ENCODE measurements at regions not wholly inside any gene's neighbourhood (a gene's known extent, or its start where the extent isn't known, plus 50 kb on each side); places are given as distances from the start of the nearest gene placed in this dataset.

GRCh38 chr1:43073490-43074230, 98.4 kb downstream of the EBNA1BP2 start:
- Mint-ChIP-seq H3K27me3 (ENCODE audit: low read depth) (no peaks in the 10 kb centered on the region), H3K9me3 (no peaks in the 10 kb centered on the region), H3K36me3 (ENCODE audit: low read depth) (no peaks in the 10 kb centered on the region), H3K4me1 (ENCODE audit: low read depth) (peaks cover 4% of the 10 kb centered on the region), H3K4me3 (no peak overlapping the region), H3K27ac (peak overlapping the region; percentile 28)
- intact Hi-C loops (cut with micrococcal nuclease), result loop anchor here (1.0 to 10.0 kb wide), 6 partner anchors 142 to 495 kb away; no protein-coding TSS in a partner anchor
- peak; percentile 87 for DNase-seq
- CTCF ChIA-PET, result interaction anchor here (0.5 to 11.1 kb wide), 56 partner anchors 8 to 1854 kb away, joined by 3 to 441 read pairs (median 4); partner anchors contain the start of genes C1orf50, P3H1, SLC2A1 and ZNF691

GRCh38 chr1:43072314-43072713, 99.8 kb downstream of the EBNA1BP2 start:
- Mint-ChIP-seq H3K36me3 (ENCODE audit: low read depth) (no peaks in the 10 kb centered on the region), H3K4me1 (ENCODE audit: low read depth) (peaks cover 11% of the 10 kb centered on the region), H3K27ac (no peak overlapping the region), H3K27me3 (ENCODE audit: low read depth) (no peaks in the 10 kb centered on the region), H3K9me3 (no peaks in the 10 kb centered on the region), H3K4me3 (no peak overlapping the region)
- intact Hi-C loops (cut with micrococcal nuclease), result loop anchor here (2.0 to 10.0 kb wide), 2 partner anchors 342 to 494 kb away; no protein-coding TSS in a partner anchor
- no peak for DNase-seq
- CTCF ChIA-PET, result interaction anchor here (0.7 to 11.1 kb wide), 11 partner anchors 23 to 731 kb away, joined by 3 to 441 read pairs (median 6); no protein-coding TSS in a partner anchor

- no peaks in the 10 kb centered on the region for H3K27me3 Mint-ChIP-seq (ENCODE audit: low read depth)
Measured at GRCh38 chr1:43071241-43071640, 100.8 kb downstream of the EBNA1BP2 start.

GRCh38 chr1:43069461-43070050, 102.5 kb downstream of the EBNA1BP2 start:
- Mint-ChIP-seq H3K4me1 (ENCODE audit: low read depth) (peaks cover 11% of the 10 kb centered on the region), H3K27me3 (ENCODE audit: low read depth) (no peaks in the 10 kb centered on the region), H3K36me3 (ENCODE audit: low read depth) (no peaks in the 10 kb centered on the region), H3K4me3 (no peak overlapping the region), H3K27ac (no peak overlapping the region), H3K9me3 (no peaks in the 10 kb centered on the region)
- DNase-seq, result no peak
- CTCF ChIA-PET, result interaction anchor here (11.1 kb wide), 1 partner anchor 151 kb away, joined by 441 read pairs; no protein-coding TSS in a partner anchor
- intact Hi-C loops (cut with micrococcal nuclease), result loop anchor here (10.0 kb wide), 1 partner anchor 345 kb away; no protein-coding TSS in a partner anchor

More at GRCh38 chr1:43071241-43071640, 100.8 kb downstream of the EBNA1BP2 start:
- DNase-seq, result no peak
- intact Hi-C loops (cut with micrococcal nuclease), result loop anchor here (10.0 kb wide), 1 partner anchor 344 kb away; no protein-coding TSS in a partner anchor
- H3K4me3 Mint-ChIP-seq, result no peak overlapping the region
- H3K27ac Mint-ChIP-seq, result no peak overlapping the region
- peaks cover 11% of the 10 kb centered on the region for H3K4me1 Mint-ChIP-seq (ENCODE audit: low read depth)
- no peaks in the 10 kb centered on the region for H3K36me3 Mint-ChIP-seq (ENCODE audit: low read depth)
- no peaks in the 10 kb centered on the region for H3K9me3 Mint-ChIP-seq
- CTCF ChIA-PET, result interaction anchor here (1.5 to 11.1 kb wide), 3 partner anchors 22 to 223 kb away, joined by 3 to 441 read pairs (median 6); no protein-coding TSS in a partner anchor

- Mint-ChIP-seq H3K4me3 (no peak overlapping the region), H3K9me3 (no peaks in the 10 kb centered on the region), H3K36me3 (ENCODE audit: low read depth) (no peaks in the 10 kb centered on the region), H3K4me1 (ENCODE audit: low read depth) (peaks cover 11% of the 10 kb centered on the region), H3K27me3 (ENCODE audit: low read depth) (no peaks in the 10 kb centered on the region), H3K27ac (no peak overlapping the region)
- CTCF ChIA-PET, result interaction anchor here (11.1 kb wide), 1 partner anchor 151 kb away, joined by 441 read pairs; no protein-coding TSS in a partner anchor
- no peak for DNase-seq
- intact Hi-C loops (cut with micrococcal nuclease), result no loop called here
Measured at GRCh38 chr1:43068911-43069310, 103.2 kb downstream of the EBNA1BP2 start.

- CTCF ChIA-PET, result no interaction called here
- Mint-ChIP-seq H3K4me1 (ENCODE audit: low read depth) (peaks cover 9% of the 10 kb centered on the region), H3K27ac (no peak overlapping the region), H3K27me3 (ENCODE audit: low read depth) (no peaks in the 10 kb centered on the region), H3K36me3 (ENCODE audit: low read depth) (no peaks in the 10 kb centered on the region), H3K9me3 (no peaks in the 10 kb centered on the region), H3K4me3 (no peak overlapping the region)
- no peak for DNase-seq
- intact Hi-C loops (cut with micrococcal nuclease), result no loop called here
Measured at GRCh38 chr1:43067977-43068751, 103.9 kb downstream of the EBNA1BP2 start.

GRCh38 chr1:43067233-43067745, 104.8 kb downstream of the EBNA1BP2 start:
- intact Hi-C loops (cut with micrococcal nuclease), result no loop called here
- Mint-ChIP-seq H3K4me1 (ENCODE audit: low read depth) (peaks cover 9% of the 10 kb centered on the region), H3K27ac (no peak overlapping the region), H3K4me3 (peak overlapping the region; percentile 13), H3K27me3 (ENCODE audit: low read depth) (no peaks in the 10 kb centered on the region), H3K36me3 (ENCODE audit: low read depth) (no peaks in the 10 kb centered on the region), H3K9me3 (no peaks in the 10 kb centered on the region)
- CTCF ChIA-PET, result no interaction called here
- DNase-seq, result no peak

- no peaks in the 10 kb centered on the region for H3K27me3 Mint-ChIP-seq (ENCODE audit: low read depth)
- CTCF ChIA-PET, result interaction anchor here (1.1 kb wide), 1 partner anchor 144 kb away, joined by 3 read pairs; no protein-coding TSS in a partner anchor
- H3K4me1 Mint-ChIP-seq (ENCODE audit: low read depth), result peaks cover 9% of the 10 kb centered on the region
- intact Hi-C loops (cut with micrococcal nuclease), result no loop called here
- no peaks in the 10 kb centered on the region for H3K9me3 Mint-ChIP-seq
- no peak overlapping the region for H3K27ac Mint-ChIP-seq
- no peak overlapping the region for H3K4me3 Mint-ChIP-seq
- H3K36me3 Mint-ChIP-seq (ENCODE audit: low read depth), result no peaks in the 10 kb centered on the region
- no peak for DNase-seq
Measured at GRCh38 chr1:43066578-43066977, 105.5 kb downstream of the EBNA1BP2 start.

GRCh38 chr1:43065616-43066399, 106.3 kb downstream of the EBNA1BP2 start:
- intact Hi-C loops (cut with micrococcal nuclease), result no loop called here
- H3K9me3 Mint-ChIP-seq, result no peaks in the 10 kb centered on the region
- H3K27ac Mint-ChIP-seq, result no peak overlapping the region
- no peak for DNase-seq
- H3K4me3 Mint-ChIP-seq, result no peak overlapping the region
- H3K4me1 Mint-ChIP-seq (ENCODE audit: low read depth), result peaks cover 9% of the 10 kb centered on the region
- CTCF ChIA-PET, result interaction anchor here (1.1 to 1.2 kb wide), 2 partner anchors 143 to 285 kb away, joined by 3 read pairs; no protein-coding TSS in a partner anchor
- H3K36me3 Mint-ChIP-seq (ENCODE audit: low read depth), result no peaks in the 10 kb centered on the region
- H3K27me3 Mint-ChIP-seq (ENCODE audit: low read depth), result no peaks in the 10 kb centered on the region

GRCh38 chr1:43065191-43065590, 106.5 kb upstream of the SLC2A1 start:
- Mint-ChIP-seq H3K27ac (no peak overlapping the region), H3K27me3 (ENCODE audit: low read depth) (no peaks in the 10 kb centered on the region), H3K4me3 (no peak overlapping the region), H3K9me3 (no peaks in the 10 kb centered on the region), H3K36me3 (ENCODE audit: low read depth) (no peaks in the 10 kb centered on the region), H3K4me1 (ENCODE audit: low read depth) (peaks cover 9% of the 10 kb centered on the region)
- intact Hi-C loops (cut with micrococcal nuclease), result no loop called here
- CTCF ChIA-PET, result interaction anchor here (1.1 to 1.4 kb wide), 3 partner anchors 8 to 285 kb away, joined by 3 to 10 read pairs (median 4); no protein-coding TSS in a partner anchor
- no peak for DNase-seq

Data from activated naive CD4-positive, alpha-beta T cell treated with anti-CD3 and anti-CD28 coated beads for 36 hours (primary cell).